Bone marrow (tissue), 2 donors: ENCODE measurements at regions not wholly inside any gene's neighbourhood (a gene's known extent, or its start where the extent isn't known, plus 50 kb on each side); places are given as distances from the start of the nearest gene placed in this dataset.

Experiments
- DNase-seq, 2 donors: peaks; one replicate each; lab custom pipeline; 2025; lab: John Stamatoyannopoulos, UW

GRCh38 chr4:123455360-123455759 is 58.8 kb downstream of the SPRY1 start:
- no peak for DNase-seq

DNA sequence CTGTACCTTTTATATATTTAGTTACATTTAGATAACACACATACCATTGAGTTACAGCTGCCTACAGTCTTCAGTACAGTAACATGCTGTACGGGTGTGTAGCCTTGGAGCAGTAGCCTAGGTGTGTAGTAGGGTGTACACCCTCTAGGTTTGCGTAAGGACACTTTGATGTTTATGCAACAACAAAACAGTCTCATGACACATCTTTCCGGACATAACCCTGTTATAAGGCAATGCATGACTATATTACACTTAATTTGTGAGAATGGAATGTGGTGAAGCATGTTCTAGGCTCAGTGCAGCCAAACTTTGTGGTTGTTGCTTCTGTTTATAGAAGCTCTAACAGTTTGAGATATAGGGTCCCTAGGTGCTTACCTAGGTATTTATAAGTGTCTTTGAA is 65.4 kb downstream of the SPRY1 start:
- DNase-seq, result no peak

GRCh38 chr4:123463869-123464268 is 67.3 kb downstream of the SPRY1 start:
- DNase-seq, result no peak

GRCh38 chr4:123465416-123465815 is 68.8 kb downstream of the SPRY1 start:
- DNase-seq, result no peak

GRCh38 chr4:123466080-123466785 is 69.6 kb downstream of the SPRY1 start:
- no peak for DNase-seq

DNA sequence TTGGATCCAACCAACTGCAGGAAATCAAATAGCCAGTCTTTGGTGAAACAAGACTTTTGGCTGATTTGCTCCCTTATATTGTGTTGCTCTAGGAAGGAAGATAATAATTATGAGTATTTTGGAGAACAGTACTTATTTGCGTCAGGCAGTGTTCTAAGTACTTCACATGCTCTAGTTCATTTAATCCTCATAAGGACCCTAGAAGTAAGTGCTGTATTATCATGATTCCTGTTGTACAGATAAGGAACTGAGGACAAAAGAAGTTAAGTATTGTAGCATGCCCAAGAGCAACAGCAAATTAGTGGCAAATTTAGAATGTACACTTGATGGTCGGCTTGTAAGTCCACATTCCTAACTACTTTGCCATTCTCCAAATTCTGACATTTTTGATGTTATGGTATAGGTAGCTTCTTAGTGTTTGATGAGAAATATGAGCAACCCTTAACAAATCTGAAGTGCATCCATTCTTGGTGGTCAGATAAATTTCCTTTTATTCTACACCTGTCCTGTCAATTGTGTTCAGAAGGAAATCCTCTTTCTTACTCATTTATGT is 72.0 kb downstream of the SPRY1 start:
- DNase-seq, result no peak

DNA sequence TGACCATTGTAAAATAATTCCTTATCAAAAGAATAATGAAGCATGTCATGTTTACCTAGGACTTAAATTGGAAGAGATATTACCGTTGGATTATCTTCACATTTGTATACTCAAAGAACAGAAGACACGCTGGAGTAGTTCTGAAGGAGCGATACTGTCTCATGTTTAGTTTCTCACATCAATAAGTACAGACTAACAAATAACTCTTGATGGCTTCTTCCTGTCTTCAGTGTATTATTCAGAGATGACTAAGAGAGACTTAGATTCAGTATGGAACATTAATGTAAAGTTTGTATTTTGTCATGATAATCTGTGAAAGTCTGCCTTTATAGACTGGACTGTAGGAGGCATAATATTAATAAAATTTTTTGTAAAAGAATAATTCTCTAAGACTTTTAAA is 72.7 kb downstream of the SPRY1 start:
- no peak for DNase-seq

GRCh38 chr4:123469696-123470095 is 73.1 kb downstream of the SPRY1 start:
- DNase-seq, result no peak

- DNase-seq, result no peak
Measured at GRCh38 chr4:123470640-123471039, 74.0 kb downstream of the SPRY1 start.

DNA sequence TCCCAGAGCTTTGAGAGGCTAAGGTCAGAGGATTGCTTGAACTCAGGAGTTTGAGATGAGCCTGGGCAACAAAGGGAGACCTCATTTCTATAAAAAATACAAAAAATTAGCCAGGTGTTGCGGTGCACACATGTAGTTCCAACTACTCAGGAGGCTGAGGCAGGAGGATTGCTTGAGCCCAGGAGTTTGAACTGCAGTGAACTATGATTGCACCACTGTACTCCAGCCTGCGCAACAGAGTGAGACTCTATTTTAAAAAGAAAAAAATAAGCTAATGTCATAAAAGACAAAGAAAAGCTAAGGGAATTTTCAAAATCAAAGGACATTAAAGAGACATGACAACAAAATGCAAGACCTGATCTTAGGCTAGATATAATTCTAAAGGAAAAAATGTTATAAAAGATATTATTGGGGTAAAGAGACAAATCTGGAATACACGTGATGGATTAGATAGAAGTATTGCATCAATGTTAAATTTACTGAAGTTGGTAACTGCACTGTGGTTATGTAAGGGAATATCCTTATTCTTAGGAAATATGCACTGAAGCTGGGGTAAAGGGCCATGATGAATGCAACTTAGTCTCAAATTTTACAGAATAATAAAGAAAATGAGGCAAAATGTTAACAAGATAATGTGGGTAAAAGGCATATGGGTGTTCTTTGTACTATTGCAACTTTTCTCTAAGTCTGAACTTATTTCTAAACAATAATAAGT is 75.2 kb downstream of the SPRY1 start:
- no peak for DNase-seq

GRCh38 chr4:123474817-123475216 is 78.2 kb downstream of the SPRY1 start:
- no peak for DNase-seq

- no peak for DNase-seq
Measured at GRCh38 chr4:123476089-123476488, 79.5 kb downstream of the SPRY1 start.

GRCh38 chr4:123477711-123478209 is 81.2 kb downstream of the SPRY1 start:
- peak in 1 of 2 donors; percentile 85 for DNase-seq

- DNase-seq, result no peak
Measured at GRCh38 chr4:123478859-123479345, 82.3 kb downstream of the SPRY1 start.

DNA sequence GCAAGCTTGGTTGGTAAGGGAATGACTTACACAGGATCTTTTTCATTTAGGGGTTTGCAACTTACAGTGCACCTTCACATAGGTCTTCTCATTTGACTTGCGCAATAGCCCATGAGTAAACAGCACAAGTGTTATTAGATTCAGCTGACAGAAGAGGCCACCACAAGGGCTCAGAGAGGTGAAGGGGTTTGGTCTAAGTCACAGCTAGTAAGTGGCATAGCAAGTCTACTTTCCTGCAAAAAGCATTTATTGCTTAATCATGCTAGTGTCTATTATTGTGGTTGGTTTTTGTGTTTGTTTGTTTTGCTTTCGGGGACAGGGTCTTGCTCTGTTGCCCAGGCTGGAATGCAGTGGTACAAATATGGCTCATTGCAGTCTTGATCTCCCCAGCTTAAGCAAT is 83.3 kb downstream of the SPRY1 start:
- DNase-seq, result peak in 1 of 2 donors; percentile 29

- DNase-seq, result no peak
Measured at GRCh38 chr4:123480706-123481418, 84.3 kb downstream of the SPRY1 start.

DNA sequence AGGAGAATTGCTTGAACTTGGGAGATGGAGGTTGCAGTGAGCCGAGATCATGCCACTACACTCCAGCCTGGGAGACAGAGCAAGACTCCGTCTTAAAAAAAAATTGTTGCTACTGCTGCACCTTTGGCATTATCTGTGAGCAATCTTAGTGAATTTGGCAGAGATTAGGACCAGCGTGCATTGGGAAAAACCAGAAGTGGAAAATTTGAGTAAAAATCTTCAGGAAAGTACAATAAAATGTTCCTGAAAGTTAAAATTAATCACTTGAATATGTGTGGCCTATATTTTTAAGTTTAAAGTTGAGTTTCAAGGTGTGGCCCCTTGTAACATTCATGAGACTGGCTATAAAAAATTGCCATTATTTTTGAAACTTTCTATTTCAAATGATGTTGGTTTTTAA is 85.1 kb downstream of the SPRY1 start:
- no peak for DNase-seq

GRCh38 chr4:123484291-123484926 is 87.8 kb downstream of the SPRY1 start:
- no peak for DNase-seq

GRCh38 chr4:123485601-123486000 is 89.0 kb downstream of the SPRY1 start:
- DNase-seq, result no peak

DNA sequence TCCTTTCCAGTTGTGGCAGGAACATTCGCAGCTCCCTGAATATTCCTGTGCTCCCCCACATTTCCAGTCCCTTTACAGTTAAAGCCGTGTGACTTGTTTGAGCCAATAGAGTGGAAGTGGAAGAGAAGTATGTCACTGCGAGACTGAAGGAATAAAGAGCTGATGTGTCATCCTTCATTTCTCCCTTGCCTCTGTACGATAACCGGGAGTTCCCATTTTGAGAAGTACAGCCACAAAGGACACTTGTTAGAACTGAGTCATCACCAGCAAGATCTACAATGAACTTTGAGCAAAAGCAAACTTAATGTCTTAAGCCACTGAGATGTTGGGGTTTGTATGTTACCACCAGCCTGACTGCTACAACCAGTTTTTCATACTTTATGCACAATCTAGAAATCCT is 92.3 kb downstream of the SPRY1 start:
- DNase-seq, result peak in 1 of 2 donors; percentile 94

- DNase-seq, result no peak
Measured at GRCh38 chr4:123495530-123495929, 98.9 kb downstream of the SPRY1 start.

- no peak for DNase-seq
Measured at GRCh38 chr4:123496421-123496820, 99.8 kb downstream of the SPRY1 start.
